ENCODE measurements at regions not wholly inside any gene's neighbourhood (a gene's known extent, or its start where the extent isn't known, plus 50 kb on each side); places are given as distances from the start of the nearest gene placed in this dataset.

DNA sequence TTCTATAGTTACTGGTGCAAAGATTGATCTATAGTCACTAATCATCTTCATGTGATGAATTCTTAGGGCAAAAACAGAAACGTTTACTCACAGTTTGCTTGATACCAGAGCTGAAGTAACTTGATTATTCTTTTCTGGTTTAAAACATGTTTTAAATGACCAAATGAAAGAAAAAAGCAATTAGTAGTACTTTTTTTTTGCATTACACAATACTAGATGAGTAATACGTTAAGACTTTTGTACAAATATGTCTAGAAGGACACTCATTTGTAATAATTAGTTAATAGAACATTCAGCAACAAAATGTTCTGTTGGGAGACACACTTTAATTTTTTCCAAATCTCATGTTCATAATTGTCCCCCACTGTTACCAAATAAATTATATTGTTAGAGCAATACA is 523.2 kb downstream of the SOX2 start:
- no peak for DNase-seq

DNA sequence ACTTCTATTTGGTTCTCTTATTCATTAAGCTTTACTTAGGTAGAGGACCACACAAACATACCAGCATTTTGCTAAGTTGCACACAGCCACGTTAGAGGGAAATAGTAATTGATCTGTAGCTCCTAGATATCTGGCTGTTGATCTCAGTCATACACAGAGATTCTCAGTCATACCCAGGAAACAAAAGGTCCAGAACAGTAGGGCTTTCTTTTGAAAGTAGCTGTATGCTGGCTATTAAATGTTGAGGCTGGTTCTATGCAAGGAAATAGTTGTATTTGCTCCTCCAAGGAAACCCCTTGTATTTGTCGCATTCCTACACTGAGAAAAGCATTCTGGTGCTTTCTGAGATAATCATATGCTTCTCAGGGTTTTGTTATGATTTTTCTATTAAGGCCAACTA is 523.8 kb downstream of the SOX2 start:
- DNase-seq: no peak

DNA sequence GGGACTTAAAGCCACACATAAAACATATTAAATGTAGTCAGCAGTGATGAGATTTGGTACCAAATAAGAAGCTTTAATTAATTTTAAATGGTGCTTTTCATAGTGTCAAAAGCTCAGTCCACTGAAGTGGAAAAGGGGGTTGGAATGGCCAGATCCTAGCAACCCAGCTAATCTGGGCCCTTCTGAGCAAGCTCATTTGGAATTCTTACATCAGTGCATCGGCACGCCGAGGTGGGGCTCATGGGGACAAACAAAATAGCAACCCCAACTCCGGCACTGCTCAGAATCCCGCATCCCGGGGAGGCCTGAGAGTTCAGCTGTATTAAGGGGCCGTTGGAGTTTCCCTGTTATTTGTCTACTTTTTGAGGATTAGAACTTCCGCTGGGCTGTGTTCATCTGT is 526.4 kb downstream of the SOX2 start:
- no peak for DNase-seq

DNA sequence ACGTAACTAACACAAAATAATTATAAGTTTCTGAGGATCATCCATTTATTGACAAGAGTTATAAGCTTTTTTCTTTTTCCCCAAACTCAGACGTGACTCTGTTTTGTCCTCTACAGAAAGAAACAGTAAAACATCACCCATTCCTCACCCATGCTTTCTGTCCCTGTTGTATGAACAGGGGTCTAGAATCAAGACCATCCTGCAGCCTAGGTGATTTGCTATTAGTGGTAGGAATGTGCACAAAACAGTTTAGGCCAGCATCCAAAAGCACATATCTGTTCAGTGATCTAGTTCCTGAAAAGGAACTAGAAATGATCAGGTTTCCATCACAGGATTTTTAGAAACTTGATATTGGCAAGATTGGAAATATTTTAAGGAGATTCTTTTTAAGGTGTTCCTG is 527.6 kb downstream of the SOX2 start:
- DNase-seq: no peak

DNA sequence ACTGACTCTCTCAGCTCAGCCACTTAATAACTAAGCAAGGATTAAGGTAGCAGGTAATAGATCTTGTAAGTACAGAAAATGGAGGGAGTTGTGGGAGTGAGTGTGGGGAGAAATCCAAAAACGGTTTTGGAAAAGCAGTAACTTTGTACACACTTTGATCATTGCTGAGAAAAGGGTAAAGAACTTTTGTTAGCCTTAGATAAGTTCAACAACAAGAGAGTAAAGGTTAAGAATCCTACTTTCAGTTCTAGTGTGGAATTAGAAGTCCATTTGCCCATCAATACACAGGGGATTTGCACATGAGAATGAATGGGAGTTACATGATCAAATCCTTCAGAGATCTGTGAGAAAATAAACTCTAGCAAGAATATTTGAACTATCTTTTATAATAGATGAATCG is 528.7 kb downstream of the SOX2 start:
- DNase-seq: no peak

DNA sequence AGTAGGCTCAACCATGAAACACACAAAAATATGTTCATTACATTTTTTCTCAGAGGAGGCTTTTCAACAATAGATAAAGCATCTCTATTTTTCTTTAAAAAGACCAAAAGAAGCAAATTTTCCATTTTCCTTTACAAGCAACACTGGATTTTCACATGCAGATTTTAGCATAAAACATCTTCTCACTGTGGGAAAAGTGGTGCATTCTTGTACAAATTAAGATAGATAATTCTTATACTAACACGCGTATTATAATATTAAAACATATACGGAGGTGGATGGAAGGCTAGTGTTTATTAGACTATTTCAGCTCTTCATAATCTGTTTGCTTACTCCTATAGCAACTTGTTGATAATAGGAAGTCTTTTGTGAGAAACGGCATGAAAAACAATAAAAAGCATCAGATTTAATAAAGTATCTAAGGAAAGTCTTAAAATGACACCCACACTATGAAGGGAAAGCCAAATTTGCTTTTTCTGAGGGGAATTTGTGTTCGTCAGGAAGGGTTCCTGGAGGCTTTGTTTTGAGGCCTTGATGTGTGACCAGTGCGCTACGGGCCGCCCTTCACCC is 529.6 kb downstream of the SOX2 start:
- no peak for DNase-seq

DNA sequence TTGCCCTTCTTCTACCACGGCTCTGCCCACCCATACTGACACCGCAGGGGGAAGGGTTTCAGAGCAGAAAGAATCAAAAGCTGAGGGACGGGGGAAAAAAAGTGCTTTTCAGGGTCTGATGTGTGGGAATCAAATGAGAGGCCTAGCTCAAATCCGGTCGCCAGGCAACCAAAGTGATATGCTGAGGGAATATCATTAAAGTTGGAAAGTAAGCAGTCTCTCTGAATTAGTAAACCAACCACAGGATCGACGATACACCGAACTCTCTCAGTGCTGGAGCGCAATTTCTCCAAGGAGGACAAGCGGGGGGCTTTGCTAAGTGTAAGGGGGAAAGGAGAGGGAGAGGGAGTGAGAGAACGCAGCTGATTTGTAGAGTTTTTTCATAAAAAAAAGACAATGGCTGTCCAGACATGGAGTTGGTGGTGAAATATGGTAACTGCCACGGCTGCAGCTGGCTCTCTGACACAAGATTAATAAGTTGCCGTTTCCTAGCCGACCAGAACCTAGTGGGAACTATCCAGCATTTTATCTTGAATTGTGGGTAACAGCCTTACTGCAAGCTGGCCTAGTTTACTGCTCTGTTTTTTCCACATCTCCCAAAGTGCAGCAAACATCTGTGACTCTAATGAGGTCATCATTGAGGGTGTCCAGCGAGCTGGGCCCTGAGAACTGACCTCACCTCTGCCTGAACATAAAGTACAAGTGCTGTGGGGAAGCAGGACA is 530.2 kb downstream of the SOX2 start:
- DNase-seq: no peak

DNA sequence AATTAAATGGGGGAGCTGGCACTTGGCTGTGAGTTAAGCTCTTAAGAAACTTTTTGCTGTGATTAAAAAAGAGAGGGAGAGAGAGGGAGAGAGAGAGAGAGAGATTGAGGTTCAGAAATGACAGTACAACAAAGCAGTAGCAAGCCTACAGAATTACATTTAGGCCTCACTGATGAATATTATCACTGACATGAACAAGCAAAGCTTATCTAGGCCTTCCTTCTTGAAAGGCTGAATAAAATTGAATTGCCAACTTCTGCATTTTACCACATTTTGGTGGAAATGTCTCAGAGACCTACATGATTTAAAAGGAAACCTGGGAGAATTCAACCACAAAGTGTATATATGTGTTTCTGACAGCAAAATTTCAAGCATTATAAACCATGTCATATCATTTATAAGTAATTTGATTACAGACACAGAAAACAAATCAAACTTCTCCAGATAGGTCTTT is 530.8 kb downstream of the SOX2 start:
- DNase-seq: no peak

DNA sequence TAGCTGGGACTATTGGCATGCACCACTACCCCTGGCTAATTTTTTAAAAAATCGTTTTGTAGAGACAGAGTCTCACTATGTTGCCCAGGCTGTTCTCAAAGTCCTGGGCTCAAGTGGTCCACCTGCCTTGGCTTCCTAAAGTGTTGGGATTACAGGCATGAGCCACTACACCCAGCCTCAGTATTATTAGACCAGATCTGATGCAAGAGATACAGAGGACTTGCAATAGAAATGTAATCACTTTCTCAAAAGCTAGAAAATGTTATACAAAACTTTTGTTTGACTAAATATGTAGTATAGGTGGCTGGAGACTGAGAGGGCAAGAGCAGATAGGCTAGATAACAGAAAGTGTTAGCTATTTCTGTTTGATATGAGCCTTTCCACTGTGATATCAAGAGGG is 531.9 kb downstream of the SOX2 start:
- DNase-seq: no peak

DNA sequence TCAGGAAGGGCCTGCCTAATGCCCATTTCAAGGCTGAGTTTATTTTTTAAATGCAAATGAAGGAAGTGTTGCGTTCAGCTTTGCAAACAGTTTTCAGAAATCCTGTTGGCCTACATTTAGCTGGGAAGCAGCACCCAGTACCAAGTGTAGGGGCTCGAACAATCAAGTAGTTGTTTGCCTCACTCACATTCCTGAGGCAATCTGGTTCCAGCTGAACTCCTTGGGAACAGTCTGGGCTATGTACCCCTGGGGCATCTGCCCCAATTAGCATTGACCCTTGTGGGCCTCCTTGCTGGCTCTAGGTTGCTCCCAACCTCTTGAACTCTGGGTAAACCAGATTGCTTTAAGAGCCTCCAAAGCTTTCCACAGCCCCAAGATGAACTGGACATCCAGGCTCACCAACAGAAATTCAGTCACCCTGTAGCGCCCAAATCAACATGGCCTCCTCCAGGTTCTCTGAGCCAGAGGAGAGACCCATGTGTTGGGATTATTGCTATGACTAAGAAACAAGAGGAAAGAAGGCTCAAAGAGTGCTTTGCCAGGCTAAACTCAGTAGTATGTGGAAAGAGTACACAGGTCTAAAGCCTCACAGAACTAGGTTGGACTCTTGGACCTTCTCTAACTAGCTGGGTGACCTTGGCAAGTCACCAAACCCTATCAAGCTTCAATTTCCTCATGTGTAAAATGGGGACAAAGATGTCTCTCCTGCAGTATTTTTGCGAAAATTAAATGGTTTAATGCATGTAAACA is 532.7 kb downstream of the SOX2 start:
- DNase-seq: no peak

DNA sequence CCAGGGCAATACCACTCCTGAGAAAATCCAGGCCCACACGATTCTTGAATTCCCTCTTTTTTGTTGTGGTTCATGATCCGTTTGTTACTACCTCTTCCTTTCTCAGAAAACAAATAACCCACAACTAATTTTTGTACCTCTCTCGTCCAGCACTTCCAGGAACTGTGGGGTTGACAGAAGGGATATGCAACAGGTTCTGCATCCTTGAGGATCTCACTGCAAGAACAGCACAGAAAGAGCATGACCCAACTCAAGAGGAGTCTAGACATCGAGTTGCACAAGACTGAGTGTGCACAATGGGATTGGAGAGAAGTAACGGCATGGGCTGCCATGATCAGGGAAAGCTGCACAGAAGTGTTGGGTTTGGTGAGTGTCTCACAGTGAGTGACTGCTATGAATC is 533.3 kb downstream of the SOX2 start:
- DNase-seq: no peak

DNA sequence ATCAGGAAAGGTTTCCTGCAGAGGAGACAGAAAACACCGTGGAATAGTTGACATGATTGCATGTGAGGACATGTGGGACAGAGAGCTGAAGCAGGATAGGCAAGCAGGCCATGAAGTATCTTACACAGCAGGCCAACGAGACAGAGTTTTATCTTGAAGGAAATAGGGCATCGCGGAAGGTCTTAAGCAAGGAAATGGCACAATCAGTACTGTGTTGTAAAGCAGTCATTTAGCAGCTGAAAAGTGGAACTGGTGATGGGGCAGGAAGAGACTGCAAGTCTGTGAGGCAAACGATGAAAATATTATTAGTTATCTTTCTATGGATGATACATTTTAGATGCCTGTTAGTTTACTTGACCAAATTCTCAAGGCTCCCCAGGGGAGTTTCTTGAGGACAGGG is 535.1 kb downstream of the SOX2 start:
- DNase-seq: no peak

DNA sequence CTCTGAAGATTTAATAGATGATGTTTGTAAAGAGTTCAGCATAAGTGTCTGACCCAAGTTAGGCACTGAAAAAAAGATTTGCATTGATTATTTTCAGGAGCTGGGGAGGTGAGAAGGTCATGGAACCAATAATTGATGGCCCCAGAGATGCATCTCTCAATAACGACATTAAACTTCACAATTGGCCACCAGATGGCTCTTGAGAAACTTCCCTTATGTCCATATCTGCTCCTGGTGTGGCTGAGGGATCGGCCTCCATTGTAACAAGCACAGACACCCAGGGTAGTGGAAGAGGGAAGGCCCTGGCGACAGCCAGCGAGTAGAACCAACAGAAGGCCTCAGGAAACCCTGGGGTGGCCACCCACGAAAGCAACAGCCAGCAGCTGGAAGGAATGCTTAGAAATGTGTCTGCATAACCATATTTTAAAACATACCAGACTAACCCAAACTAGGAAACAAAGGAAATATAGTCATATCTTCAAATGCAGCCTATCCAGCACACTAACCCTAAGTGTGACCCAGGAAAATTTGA is 536.7 kb downstream of the SOX2 start:
- no peak for DNase-seq

DNA sequence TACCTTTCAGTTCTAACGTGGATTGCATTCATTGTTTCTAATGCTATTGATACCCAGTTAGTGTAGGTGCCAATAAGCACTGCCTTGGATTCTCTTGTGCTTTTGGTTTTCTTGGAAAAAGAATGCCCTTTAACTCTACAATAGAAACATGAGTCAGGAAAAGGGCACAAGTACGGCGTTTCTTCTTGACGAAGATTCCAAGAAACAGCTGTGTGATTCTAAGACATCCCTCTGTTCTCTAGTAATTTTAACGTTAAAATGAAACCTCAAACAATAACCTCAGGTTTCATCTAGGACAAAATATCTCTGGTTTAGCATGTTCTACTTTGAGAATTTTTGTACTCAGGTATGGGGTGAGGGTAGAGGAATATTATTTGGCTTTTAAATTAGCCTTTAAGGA is 540.5 kb upstream of the ATP11B start:
- DNase-seq: no peak

DNA sequence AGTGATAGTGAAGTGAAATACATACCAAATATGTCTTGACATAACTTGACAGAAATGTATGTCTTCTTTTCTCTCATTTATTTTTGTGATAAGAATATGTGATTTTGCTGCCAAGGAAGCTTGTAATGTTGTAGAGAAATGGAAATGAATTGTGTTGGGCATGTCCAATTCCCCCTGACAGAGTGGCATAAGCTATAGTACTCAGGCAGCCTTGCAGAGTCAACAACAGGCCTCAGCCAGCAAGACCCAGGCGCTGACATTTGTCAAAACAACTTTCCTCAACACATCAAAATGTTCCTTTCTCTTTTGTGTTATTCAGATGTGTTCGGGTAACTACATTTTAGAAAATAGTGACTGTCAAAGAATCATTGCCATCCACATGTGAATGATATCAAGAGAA is 538.1 kb upstream of the ATP11B start:
- no peak for DNase-seq

DNA sequence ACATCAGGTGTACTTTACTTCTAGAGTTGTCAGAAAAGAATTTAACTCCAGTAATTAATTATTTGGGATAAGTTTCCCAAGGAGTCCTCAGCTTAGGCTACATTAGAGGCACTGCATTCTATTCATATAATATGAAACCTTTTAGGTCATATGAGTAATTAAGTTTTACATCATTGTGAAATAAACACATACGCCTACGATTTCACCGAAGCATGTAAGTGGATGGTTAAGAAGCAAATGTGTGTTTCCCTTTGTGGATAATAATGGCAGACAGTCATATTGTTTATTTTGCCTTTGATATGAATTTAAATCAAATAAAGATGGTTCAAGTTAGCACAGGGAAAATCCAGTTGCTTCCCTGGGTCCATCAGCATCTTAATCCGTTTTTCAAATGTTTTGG is 535.9 kb upstream of the ATP11B start:
- no peak for DNase-seq

DNA sequence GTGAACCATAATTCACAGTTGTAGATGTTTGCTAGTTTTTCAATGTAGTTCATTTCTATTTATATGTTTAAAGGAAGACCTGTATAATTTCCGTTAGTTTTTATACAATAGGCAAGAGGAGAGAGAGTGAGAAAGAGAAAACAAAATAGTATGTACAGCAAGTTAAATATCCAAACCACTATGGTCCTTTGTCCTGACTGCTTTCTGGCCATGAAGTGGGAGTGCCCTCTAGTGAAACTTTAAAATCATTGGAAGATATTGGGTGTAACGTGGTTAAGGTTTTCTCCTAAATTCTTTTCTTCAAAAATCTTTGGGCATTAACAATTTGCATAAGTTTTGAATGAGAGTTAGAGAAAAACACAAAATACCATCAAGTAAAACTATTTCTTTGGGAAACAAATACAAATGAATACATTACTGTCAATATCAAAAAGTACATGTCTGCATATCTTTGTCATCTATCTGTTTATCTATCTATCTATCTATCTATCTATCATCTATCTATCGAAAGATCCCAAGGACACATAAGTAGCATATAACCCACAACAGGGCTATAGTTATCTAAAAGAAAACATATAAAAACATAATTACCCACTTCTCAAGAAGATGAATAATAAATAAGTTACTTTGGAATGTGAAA is 534.6 kb upstream of the ATP11B start:
- DNase-seq: no peak

DNA sequence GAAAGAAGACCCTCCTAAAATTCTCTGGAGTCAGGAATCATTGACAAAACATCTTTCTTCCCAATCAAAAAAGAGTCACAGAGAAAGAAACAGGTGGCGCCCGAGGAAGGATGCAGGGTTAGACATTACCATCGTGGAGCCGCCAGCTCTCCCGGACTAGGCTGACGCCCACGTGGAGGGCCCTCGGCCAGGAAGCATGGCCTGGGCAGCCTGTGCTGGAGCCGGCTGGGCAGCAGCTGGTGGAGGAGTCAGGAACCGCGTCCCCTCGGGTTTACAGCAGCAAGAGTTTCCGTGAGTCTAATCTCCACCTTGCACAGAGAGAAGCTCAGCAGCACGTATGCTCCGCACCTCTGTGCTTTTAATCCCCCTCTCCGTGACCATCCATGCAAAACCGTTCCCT is 533.7 kb upstream of the ATP11B start:
- DNase-seq: no peak

DNA sequence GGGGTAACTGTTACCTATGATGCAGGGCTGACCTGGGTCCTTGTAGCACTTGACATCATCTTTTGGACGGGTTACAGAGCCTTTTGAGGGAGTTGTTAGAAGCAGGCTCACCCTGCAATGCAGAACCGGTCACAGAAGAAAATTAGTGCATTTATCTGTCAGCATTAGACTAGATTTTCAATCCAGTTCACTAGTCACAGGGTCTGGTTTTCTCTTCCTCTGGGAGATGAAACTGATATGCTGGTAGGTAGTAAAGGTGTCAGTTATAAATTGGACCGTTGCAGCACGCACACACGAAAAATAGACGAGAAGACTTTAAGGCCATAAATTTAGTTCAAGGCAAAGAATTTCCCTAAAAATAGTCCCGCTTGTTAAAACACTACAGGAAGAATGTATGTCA is 532.3 kb upstream of the ATP11B start:
- DNase-seq: no peak

DNA sequence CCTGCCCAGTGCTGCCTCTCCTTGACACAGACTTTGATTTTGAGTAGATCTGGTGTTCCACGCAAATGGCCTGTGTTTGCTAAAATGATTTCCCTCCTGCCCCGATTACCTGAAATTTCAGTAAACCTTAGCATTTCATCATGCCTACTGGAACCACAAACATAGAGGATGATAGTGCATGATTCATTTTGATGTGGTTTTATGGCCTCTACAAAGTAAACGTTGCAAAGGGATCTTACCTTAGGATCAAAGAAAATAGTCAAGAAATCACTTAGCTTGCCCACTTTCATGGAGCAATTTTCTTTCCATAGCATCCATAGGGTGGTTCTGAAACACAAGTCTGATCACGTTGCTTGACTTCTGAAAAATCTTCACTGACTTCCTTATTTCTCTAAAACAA is 524.6 kb upstream of the ATP11B start:
- DNase-seq: no peak

DNA sequence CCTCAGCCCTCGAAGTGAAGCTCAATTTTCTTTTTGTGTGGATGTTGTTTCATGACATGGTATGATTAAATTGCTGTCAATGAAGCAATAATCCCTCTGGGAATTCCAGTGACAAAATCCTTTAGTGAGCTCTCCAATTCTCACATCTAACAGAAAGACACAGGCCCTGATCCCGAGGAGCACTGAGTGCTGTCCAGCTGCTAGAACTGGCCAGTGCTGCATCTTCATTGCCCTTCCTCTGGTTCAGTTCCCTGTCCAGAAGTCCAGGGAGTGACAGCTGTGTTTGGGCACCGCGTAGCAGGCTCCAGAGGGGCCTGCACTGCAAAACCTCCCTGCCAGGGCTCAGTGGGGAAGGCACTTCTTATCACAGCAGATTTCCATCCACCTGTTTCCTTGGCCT is 516.8 kb upstream of the ATP11B start:
- no peak for DNase-seq

DNA sequence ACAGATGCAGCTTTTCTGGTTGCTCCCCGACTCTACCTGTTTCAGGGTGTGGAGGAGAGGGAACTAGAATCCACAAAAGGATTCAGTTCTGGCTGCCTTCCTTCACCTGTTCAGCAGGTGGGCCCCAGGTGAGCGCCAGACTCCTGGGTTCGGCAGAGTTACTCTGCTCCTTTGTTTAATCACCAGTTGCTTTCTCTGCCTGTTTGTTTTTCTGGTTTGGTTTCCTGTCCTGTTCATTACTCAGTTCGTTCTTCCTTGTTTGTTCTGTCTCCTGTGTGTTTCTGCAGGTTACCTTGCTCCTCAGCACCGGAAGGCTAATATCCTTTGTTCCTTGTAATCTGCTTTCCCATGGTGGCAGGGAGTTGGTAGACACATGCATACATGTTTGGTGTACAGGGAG is 508.5 kb upstream of the ATP11B start:
- DNase-seq: no peak

DNA sequence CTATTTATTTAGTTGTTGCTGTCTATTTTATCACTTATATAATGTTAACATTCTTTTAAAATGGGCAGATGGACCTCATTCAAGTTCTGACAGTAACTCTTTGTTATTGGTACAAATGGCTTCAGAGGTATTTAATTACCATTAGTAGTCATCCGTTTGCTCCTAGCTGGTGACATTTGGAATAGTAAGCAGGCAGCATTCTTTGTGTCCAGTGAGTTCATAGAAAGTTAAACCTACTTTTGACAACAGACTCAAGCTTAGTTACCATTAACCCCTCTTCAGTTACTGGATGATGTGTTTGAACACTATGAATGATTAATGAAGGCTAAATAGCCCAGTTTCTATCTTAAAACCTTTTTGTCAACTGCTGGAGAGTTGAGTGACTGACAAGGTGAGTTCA is 500.7 kb upstream of the ATP11B start:
- DNase-seq: no peak

DNA sequence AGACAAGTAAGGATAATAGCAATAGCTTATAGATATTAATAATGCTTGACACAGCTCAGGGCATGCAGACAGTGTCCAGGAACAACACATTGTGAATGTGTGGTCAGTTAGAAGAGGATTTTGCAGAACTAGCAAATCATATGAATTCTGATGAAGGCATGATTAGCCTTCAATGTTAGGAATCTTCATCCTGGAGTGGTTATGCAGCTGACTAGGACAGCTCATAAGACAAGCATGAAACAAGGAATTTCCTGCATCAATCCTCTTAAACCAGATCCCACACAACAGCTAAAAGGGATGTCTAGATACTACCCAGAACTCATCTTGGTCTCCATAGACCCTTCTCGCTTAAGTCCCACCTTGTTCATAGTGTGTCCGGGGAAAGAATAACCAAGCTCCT is 499.0 kb upstream of the ATP11B start:
- DNase-seq: no peak

Data from stimulated activated naive CD4-positive, alpha-beta T cell treated with Interleukin-2 at 50 U/mL for 16 hours (primary cell).